Medulla oblongata (tissue), 1 donor: ENCODE measurements at regions not wholly inside any gene's neighbourhood (a gene's known extent, or its start where the extent isn't known, plus 50 kb on each side); places are given as distances from the start of the nearest gene placed in this dataset.

Experiments
- DNase-seq: peaks from one replicate; pipeline ENCODE4 v3.0.0-alpha.2; 2015; ENCODE audit errors: extremely low spot score

- DNase-seq, result no peak
Measured at GRCh38 chr4:130479020-130479419, 1383.1 kb downstream of the C4orf33 start.

DNA sequence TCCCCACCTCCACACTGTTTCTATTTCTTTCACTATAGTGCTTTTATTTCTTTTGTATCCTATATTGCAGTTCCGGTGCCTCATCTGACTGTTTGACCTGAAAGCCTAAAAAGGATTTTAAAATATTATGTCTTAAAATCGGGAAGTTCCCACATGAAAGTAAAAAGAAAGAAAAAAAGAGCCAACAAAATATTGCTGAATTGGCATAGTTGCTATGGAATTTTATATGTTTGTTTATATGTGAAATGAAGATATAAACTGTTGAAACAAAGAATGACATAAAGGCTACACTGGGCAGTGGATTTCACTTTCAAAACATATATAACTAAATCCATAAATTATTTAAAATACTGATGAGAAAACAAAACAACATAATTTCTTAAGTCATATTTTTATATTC, 1383.7 kb downstream of the C4orf33 start:
- no peak for DNase-seq

- no peak for DNase-seq
Measured at GRCh38 chr4:130484826-130485225, 1388.9 kb downstream of the C4orf33 start.

GRCh38 chr4:130485371-130485770, 1389.4 kb downstream of the C4orf33 start:
- no peak for DNase-seq

DNA sequence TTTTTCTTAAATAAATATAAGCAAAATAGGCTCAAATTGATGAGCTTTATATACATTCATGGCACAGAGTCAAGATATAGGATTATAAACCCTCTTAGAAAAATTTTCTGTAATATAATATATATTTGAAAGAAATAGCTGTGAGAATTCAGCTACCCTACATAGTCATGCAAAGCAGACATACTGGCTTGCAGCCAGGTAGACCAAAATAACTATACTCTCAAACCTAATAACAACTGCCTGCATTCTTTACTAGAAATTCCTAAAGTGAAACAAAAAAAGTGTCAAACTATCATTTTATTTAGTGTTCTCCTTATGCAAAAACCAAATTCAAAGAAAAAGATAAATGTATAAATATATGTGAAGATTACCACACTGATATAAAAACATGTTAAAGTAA, 1390.2 kb downstream of the C4orf33 start:
- no peak for DNase-seq

DNA sequence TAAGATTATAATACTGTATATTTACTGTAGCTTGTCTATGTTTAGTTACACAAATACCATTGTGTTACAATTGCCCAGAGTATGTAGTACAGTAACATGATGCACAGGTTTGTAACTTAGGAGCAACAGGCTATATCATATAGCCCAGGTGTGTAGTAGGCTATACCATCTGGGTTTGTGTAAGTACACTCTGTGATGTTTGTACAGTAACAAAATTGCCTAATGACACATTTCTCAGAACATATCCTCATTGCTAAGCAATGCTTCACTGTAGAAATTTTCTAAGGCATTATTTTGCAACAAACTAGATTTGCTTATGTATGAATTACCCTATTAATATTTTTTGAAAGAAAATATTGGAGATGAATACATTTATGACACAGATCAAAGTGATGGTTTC, 1390.9 kb downstream of the C4orf33 start:
- DNase-seq, result no peak

GRCh38 chr4:130510661-130511060, 1414.7 kb downstream of the C4orf33 start:
- no peak for DNase-seq

DNA sequence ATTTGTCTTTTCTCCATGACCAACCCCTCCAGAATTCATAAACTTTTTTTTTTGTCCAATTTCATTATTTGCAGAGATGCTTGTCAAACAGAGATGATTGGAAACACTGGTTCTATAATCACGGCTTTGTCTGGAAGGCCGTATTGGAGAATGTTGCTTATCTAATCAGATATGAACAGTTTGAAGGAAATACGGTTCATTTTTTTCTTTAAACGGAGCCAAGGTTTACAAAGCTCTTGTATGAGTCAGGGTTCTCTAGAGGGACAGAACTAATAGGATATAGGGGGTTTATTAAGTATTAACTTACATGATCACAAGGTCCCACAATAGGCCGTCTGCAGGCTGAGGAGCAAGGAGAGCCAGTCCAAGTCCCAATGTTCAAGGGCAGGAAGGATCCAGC, 1415.8 kb downstream of the C4orf33 start:
- no peak for DNase-seq

GRCh38 chr4:130524057-130524456, 1428.1 kb downstream of the C4orf33 start:
- DNase-seq, result no peak

- DNase-seq, result no peak
Measured at GRCh38 chr4:130530505-130530904, 1434.6 kb downstream of the C4orf33 start.

GRCh38 chr4:130534651-130535050, 1438.7 kb downstream of the C4orf33 start:
- no peak for DNase-seq

- DNase-seq, result no peak
Measured at GRCh38 chr4:130542953-130543352, 1447.0 kb downstream of the C4orf33 start.

DNA sequence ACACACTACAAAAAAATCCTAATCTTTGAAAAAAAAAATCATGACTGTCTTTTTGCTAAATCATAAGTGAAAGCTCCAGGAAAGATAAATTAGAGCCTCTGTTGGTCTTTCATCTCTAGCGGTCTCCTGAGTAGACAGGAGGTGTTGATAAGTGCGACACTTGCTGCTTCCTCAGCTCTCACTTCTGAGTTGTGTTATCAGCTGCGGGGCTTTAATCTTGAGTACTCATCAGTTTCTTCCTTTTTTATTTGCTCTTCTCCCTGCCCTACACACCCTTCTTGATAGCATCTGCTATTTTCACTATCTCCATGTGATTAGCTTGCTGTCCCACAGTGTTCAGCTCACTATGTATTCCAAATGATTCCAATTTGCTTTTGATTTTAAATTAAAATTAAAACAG, 1449.2 kb downstream of the C4orf33 start:
- no peak for DNase-seq

DNA sequence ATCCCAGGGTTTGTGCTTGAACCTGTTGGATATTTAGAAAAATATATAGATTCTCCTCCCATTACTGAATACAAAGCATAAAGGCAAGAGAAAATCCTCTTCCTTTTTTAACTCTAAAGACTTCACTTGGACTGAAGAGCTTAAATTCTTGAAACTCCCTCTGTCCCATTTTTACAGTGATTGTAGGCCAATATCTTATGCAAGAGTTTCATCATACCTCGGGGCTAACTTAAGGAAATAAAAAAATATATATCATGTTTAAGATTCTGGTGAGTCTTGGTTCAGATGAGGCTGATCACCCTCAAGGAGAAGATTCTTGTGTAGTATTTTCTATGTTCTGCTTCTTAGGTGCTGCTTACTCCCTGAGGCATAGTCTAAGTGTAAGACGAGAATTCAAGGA, 1449.6 kb downstream of the C4orf33 start:
- DNase-seq, result no peak

- DNase-seq, result no peak
Measured at GRCh38 chr4:130559268-130559667, 1463.3 kb downstream of the C4orf33 start.

GRCh38 chr4:130563185-130563888, 1467.4 kb downstream of the C4orf33 start:
- DNase-seq, result peak; percentile 63

- no peak for DNase-seq
Measured at GRCh38 chr4:130563889-130564418, 1468.0 kb downstream of the C4orf33 start.

GRCh38 chr4:130568746-130569145, 1472.8 kb downstream of the C4orf33 start:
- DNase-seq, result no peak

DNA sequence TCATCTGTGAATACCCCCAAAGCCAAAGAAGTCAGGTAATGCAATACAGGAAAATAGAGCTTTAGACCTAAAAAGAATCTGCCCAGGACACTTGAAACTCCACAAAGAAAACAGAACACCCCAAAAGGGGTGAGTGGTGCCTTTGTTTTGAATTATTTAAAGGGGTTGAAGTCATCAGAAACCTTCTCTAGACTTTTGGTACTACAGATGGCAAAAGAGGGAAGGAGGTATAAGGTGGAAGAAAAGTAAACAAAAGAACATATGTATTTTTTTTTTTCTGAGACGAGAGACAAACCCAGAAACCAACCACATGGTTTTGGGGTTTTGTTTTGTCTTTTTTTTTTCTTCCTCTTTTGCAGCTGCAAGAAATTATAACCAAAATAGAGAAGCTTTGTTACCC, 1477.8 kb downstream of the C4orf33 start:
- DNase-seq, result no peak

DNA sequence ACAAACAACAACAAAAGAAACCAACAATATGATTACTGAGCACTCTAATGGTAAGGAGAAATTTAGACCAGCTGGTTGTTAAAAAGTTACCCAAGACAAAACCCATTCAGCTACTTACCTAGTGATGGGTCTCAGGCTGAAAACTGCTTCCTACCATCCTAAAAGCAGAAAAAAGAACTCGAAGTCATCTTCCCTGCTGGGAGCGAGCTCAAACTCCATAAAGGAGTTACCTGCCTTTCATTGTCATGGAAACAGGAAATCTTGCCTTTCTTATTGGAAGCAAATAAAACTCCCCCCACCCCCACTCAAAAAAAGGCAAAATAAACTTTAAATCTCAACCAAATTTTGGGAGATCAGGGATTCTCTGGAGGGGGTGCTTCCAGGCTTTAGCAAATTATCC, 1478.3 kb downstream of the C4orf33 start:
- no peak for DNase-seq

DNA sequence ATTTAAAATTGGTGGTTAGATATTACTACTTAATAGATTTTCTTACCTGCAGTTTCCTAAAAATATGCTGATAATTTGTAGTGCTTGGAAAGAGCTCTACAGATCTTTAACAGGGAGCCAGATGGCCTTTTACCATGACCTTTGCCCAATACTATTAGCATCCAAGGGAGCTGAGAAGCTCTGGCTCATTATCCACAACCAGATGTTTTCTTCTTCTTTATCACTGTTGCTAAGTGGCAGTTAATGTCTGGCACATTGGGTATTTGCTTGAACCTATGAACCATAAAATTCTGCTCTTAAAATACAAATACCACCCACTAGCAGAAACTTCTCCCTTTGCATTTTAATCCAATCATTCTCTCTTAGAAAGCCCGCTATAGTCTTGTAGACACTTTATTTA, 1480.3 kb downstream of the C4orf33 start:
- no peak for DNase-seq

GRCh38 chr4:130591091-130591490, 1495.1 kb downstream of the C4orf33 start:
- no peak for DNase-seq

DNA sequence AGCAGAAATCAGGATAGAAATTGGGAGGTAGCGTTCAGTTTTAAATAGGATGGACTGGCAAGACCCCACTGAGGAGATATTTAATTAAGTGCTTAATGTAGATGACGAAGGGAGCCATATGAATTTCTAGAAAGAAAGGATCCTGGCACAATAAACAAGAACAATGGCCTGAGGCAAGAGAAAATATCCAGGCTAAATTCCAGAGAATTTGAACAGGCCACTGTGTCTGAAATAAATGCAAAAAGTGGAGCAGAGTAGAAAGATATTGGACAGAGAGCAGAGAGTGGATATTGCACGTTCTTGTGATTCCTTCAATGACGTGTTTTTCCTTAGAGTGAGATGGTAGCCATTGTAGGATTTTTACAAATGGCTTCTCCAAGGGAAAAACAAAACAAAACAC, 1504.8 kb downstream of the C4orf33 start:
- no peak for DNase-seq

DNA sequence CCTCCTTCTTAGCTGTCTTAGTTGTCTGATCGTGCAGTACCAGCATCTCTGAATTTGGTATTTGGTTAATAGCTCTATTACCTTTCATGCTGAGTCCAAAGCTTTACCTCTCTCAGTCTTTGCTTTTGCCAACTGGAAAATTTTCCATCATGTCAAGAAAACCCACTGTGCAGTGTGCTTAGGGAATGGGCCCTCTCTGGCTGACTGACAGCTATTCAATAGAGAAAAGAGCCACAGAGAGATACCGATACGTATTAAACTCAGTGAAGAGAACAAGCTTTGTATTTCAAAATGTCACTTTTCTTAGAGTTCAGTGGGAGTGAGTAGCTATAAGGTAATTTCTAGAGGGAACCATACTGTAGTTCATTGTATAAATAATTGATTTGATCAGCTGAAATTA, 1507.1 kb downstream of the C4orf33 start:
- no peak for DNase-seq
